ENCODE measurements at regions not wholly inside any gene's neighbourhood (a gene's known extent, or its start where the extent isn't known, plus 50 kb on each side); places are given as distances from the start of the nearest gene placed in this dataset.

DNA sequence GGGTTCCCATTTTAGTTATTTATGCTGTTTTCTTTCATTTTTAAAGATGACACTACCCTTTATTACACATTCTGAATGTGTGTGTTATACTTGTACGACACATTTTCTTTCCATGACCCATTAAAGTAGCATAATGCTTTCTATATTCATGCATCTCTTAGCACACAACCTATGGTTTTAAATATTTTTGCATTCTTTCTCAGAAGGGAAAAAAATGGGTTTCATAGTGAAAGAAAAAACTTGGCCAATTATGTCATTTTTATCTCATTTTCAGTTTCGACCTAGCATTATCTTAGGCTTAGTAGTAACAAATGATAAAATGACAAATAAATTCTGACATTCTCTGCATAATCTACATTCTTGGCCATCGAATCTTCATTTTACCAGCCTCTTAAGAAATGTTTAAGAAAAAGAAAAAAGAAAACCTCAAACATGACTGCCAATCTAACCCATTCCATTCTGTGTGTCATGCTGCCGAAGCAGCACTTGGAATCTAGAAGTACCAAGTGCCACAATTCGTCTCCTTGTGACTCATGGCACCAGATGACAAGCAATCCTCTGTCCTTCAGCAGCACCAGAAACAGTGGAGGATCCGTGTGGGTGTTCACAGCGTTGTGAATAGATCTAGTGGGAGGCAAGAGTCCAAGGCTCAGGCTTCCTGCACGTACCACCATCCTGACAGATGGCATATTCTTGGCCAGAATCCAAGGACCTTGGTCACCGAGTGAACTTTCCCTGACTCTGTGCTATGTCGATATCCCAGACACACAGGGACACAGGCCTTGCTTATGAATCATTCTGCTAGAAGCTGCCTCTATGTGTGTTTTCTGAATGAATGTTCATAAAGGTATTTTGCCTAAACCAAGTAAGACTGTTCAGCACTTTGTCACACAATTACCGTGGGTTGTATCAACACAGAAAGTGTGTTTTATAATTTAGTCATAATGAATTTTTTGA, 502.7 kb downstream of the NR2F1-AS1 start:
- Mint-ChIP-seq H3K9me3 (ENCODE audit: unreplicated experiment) (no peaks in the 10 kb centered on the region), H3K27me3 (ENCODE audit: unreplicated experiment) (no peaks in the 10 kb centered on the region), H3K36me3 (ENCODE audit: unreplicated experiment) (no peaks in the 10 kb centered on the region), H3K4me3 (ENCODE audit: unreplicated experiment) (no peak overlapping the region), H3K27ac (ENCODE audit: unreplicated experiment) (no peak overlapping the region), H3K4me1 (ENCODE audit: low read depth, unreplicated experiment) (no peaks in the 10 kb centered on the region)
- TF ChIP-seq, protein P1, sequence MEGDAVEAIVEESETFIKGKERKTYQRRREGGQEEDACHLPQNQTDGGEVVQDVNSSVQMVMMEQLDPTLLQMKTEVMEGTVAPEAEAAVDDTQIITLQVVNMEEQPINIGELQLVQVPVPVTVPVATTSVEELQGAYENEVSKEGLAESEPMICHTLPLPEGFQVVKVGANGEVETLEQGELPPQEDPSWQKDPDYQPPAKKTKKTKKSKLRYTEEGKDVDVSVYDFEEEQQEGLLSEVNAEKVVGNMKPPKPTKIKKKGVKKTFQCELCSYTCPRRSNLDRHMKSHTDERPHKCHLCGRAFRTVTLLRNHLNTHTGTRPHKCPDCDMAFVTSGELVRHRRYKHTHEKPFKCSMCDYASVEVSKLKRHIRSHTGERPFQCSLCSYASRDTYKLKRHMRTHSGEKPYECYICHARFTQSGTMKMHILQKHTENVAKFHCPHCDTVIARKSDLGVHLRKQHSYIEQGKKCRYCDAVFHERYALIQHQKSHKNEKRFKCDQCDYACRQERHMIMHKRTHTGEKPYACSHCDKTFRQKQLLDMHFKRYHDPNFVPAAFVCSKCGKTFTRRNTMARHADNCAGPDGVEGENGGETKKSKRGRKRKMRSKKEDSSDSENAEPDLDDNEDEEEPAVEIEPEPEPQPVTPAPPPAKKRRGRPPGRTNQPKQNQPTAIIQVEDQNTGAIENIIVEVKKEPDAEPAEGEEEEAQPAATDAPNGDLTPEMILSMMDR (IDR thresholded peaks at IDR 0.05; ENCODE audit: partially characterized antibody, unreplicated experiment), result no peak
- DNase-seq, result no peak

DNA sequence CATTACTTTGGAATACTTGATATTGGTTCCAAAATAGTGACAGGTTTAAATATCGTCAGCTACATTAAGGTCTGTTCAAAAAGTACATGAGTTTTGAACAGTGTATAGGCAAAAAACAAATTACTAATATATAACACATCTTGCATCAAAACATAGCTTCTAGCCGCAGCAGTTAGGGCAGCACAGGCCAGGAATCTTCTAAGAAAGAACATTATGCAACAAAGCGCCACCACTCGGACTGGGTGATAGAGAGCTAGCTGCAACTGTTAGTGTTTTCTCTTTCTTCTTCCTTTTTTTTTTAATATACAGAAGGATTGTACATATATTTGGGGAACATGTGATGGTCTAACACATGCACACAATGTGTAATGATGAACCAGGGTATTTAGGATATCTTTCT, 504.5 kb downstream of the NR2F1-AS1 start:
- no peaks in the 10 kb centered on the region for H3K27me3 Mint-ChIP-seq (ENCODE audit: unreplicated experiment)
- H3K9me3 Mint-ChIP-seq (ENCODE audit: unreplicated experiment), result no peaks in the 10 kb centered on the region
- no peak for DNase-seq
- no peaks in the 10 kb centered on the region for H3K36me3 Mint-ChIP-seq (ENCODE audit: unreplicated experiment)
- H3K4me3 Mint-ChIP-seq (ENCODE audit: unreplicated experiment), result no peak overlapping the region
- H3K27ac Mint-ChIP-seq (ENCODE audit: unreplicated experiment), result no peak overlapping the region
- H3K4me1 Mint-ChIP-seq (ENCODE audit: low read depth, unreplicated experiment), result no peaks in the 10 kb centered on the region
- TF ChIP-seq, protein P1 (IDR thresholded peaks at IDR 0.05; ENCODE audit: partially characterized antibody, unreplicated experiment), result no peak

DNA sequence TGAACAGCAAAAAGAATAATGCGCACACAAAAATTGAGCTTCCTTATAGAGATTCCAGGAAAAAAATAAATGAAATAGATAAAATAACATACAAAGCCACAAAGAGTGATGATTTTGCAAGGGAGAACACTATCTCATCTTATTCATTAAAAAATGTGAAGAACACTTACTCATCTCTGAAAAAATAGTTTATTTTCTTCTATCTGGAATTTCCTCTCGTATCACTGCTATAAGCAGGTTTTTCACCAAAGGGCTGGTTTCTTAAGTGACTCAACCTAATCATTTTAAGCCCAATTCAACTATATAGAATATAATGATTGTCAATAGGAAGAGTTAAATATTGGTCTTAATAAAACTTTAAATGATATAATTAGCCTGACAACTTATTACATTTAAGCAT, 504.9 kb downstream of the NR2F1-AS1 start:
- Mint-ChIP-seq H3K4me3 (ENCODE audit: unreplicated experiment) (no peak overlapping the region), H3K4me1 (ENCODE audit: low read depth, unreplicated experiment) (no peaks in the 10 kb centered on the region), H3K27ac (ENCODE audit: unreplicated experiment) (no peak overlapping the region), H3K27me3 (ENCODE audit: unreplicated experiment) (no peaks in the 10 kb centered on the region), H3K36me3 (ENCODE audit: unreplicated experiment) (no peaks in the 10 kb centered on the region), H3K9me3 (ENCODE audit: unreplicated experiment) (no peaks in the 10 kb centered on the region)
- DNase-seq, result no peak
- TF ChIP-seq, protein P1 (IDR thresholded peaks at IDR 0.05; ENCODE audit: partially characterized antibody, unreplicated experiment), result no peak

DNA sequence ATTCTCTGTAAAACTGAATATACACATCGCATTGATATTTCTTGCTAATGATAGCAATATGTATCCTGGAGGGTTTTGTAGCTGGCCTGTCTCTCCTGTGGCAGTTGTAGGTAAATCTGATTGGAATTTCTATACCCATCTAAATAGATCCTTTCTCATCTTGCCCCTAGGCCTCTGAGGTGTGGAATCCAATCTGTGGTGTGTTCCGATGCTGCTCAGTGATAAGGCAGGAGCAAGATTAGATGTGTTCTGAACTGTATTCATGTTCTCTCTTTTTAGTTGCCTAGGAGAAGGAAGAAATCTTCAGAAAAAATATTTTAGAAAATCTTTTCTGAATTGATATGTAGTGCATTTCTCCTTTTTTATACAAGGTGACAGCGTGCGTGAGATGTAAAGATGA, 507.5 kb downstream of the NR2F1-AS1 start:
- no peak for DNase-seq
- H3K36me3 Mint-ChIP-seq (ENCODE audit: unreplicated experiment), result no peaks in the 10 kb centered on the region
- TF ChIP-seq, protein P1 (IDR thresholded peaks at IDR 0.05; ENCODE audit: partially characterized antibody, unreplicated experiment), result no peak
- H3K4me3 Mint-ChIP-seq (ENCODE audit: unreplicated experiment), result no peak overlapping the region
- H3K27me3 Mint-ChIP-seq (ENCODE audit: unreplicated experiment), result no peaks in the 10 kb centered on the region
- H3K4me1 Mint-ChIP-seq (ENCODE audit: low read depth, unreplicated experiment), result no peaks in the 10 kb centered on the region
- H3K27ac Mint-ChIP-seq (ENCODE audit: unreplicated experiment), result no peak overlapping the region
- no peaks in the 10 kb centered on the region for H3K9me3 Mint-ChIP-seq (ENCODE audit: unreplicated experiment)

DNA sequence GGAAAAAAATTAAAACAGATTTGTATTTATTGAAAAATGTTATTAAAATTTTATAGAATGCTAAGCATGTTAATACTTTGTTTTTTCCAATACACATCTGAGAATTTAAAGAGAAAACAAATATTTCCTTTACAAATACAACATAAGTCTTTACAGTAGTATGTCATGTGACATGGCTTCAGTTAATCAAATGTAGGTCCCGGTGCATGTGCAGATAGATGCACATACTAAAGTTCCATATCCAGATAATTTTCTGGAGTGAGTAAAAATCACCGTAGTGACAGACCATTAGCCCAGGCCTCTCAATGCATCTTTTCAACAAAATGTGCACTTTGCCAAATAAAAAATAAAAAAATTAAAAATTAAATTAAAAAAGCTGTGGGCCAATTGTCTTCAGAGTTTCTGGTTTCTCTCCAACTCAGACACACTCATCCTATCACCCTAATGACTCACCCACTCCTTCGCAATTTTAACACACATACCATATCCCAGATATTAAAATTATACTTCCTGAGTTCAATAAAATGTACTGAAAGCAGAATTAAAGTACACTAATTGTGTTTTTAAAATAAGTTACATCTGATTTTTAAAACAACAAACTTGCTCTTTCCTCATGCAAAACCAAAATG, 508.1 kb downstream of the NR2F1-AS1 start:
- Mint-ChIP-seq H3K27ac (ENCODE audit: unreplicated experiment) (no peak overlapping the region), H3K4me1 (ENCODE audit: low read depth, unreplicated experiment) (peaks cover 1% of the 10 kb centered on the region), H3K9me3 (ENCODE audit: unreplicated experiment) (no peaks in the 10 kb centered on the region), H3K36me3 (ENCODE audit: unreplicated experiment) (no peaks in the 10 kb centered on the region), H3K27me3 (ENCODE audit: unreplicated experiment) (no peaks in the 10 kb centered on the region), H3K4me3 (ENCODE audit: unreplicated experiment) (no peak overlapping the region)
- no peak for DNase-seq
- TF ChIP-seq, protein P1 (IDR thresholded peaks at IDR 0.05; ENCODE audit: partially characterized antibody, unreplicated experiment), result no peak

Data from glutamatergic neuron (in vitro differentiated cells).